ENCODE measurements at regions not wholly inside any gene's neighbourhood (a gene's known extent, or its start where the extent isn't known, plus 50 kb on each side); places are given as distances from the start of the nearest gene placed in this dataset.

DNA sequence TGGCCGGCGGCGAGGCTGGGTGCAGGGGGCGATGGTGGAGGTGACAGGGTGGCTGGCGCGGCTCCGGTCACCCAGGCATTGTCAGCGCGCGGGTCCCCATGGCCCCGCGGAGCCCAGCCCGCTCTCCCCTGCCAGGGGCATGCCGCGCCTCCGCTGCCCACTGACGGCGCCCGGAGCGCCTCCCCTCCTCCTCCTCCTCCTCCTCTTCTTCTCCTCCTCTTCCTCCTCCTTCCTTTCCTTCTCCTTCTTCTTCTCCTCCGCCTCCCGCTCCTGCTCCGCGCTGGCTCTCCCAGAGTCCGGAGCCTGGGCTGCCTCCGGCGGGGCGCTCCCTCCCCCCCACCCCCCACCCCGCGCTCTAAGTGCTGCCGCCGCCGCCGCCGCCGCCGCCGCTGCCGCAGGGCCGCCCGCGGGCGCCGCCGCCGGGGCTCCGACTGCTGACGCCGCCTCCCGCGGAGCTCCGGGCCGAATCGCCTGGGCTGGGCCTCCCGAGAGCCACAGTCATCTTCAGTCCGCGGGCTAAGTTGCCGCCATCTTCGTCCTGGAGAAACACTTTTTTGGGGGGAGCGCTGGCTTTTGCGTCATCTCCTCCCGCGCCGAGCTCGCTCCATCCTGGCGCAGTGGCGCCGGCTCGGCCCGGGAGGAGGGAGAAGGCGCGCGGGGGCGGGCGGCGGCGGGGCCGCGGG lies 348.3 kb downstream of the LIG4 start:
- in situ Hi-C loops (cut with HindIII; ENCODE audit: low sequenced_read_pairs), result no loop called here
- H3K4me3 ChIP-seq (ENCODE audit: low read depth, low read length), result peak overlapping the region; percentile 71
- peak; percentile 9 for DNase-seq (ENCODE audit: low read depth)
- TF ChIP-seq, protein P1, sequence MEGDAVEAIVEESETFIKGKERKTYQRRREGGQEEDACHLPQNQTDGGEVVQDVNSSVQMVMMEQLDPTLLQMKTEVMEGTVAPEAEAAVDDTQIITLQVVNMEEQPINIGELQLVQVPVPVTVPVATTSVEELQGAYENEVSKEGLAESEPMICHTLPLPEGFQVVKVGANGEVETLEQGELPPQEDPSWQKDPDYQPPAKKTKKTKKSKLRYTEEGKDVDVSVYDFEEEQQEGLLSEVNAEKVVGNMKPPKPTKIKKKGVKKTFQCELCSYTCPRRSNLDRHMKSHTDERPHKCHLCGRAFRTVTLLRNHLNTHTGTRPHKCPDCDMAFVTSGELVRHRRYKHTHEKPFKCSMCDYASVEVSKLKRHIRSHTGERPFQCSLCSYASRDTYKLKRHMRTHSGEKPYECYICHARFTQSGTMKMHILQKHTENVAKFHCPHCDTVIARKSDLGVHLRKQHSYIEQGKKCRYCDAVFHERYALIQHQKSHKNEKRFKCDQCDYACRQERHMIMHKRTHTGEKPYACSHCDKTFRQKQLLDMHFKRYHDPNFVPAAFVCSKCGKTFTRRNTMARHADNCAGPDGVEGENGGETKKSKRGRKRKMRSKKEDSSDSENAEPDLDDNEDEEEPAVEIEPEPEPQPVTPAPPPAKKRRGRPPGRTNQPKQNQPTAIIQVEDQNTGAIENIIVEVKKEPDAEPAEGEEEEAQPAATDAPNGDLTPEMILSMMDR (IDR thresholded peaks at IDR 0.05; ENCODE audit: low read depth, low read length, missing control alignments), result no peak

DNA sequence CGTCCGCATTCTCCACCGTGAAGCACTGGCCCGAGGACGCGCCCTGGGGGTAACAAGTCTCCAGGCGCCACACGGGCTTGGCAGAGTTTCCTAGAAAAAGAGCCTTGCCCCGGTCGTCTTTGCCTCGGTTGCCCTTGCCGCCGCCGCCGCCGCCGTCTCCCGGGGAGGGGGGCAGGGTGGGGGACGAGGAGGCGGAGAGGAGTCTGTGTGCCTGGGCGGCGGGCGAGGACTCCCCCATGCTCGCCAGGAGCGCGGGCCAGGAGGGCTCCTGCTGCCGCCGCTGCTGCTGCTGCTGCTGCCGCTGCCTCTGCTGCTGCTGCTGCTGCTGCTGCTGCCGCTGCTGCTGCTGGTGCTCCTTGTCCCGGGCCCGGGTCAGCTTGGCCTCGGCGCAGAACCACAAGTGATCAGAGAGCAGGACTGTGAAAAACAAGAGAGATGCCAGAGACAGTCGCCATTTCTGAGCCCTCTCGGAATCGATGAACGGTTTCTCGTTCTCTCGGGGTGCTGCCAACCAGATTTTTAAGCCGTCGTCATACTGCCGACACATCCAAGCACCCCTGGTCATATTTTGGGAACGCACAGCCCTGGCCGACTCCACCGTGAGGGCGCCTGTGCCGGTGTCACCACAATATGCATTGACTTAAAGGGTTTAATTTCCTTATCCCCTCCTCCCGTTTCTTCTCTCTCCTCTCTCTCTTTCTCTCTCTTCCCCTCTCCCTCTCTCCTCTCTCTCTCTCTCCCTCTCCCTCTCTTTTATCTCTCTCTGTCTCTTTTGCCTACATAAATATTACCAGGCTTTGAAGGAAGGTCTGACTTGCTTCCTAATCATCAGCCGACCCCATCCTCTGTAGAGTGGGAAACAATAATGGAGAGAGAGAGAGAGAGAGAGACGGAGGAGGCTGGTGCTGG lies 349.1 kb downstream of the LIG4 start:
- peak overlapping the region; percentile 71 for H3K4me3 ChIP-seq (ENCODE audit: low read depth, low read length)
- in situ Hi-C loops (cut with HindIII; ENCODE audit: low sequenced_read_pairs), result no loop called here
- TF ChIP-seq, protein P1 (IDR thresholded peaks at IDR 0.05; ENCODE audit: low read depth, low read length, missing control alignments), result no peak
- DNase-seq (ENCODE audit: low read depth), result no peak

DNA sequence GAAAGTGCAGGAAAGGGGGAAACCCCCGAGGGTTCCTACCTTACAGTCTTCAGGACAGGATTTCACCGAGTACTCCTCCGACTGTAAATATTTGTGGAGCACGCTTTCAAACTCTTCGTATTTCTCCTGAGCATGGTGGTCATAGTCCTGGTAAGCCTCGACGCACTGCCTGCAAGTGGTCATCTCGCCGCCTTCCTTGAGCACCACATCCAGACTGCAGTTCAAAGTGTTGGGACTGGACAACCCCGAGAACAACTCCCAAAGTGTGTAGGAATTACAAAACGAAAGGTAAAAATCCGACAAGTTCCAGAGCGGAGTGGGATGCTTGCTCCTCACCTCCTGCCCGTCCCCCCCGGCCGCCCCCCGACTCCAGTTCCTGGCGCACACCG lies 349.7 kb downstream of the LIG4 start:
- TF ChIP-seq, protein P1 (IDR thresholded peaks at IDR 0.05; ENCODE audit: low read depth, low read length, missing control alignments), result no peak
- H3K4me3 ChIP-seq (ENCODE audit: low read depth, low read length), result peak overlapping the region; percentile 71
- DNase-seq (ENCODE audit: low read depth), result no peak
- in situ Hi-C loops (cut with HindIII; ENCODE audit: low sequenced_read_pairs), result no loop called here

DNA sequence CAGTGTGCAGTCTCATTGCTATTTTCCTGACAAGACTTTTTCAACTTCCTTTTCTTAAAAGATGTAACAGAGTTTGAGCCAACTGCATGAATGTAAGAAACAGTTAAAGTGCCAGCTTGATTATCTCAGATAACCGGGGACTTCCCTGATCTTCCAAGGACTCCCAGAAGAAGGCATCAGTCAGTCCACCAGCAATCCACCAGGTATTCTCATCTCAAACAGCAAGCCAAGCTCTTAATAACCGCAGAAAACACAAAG lies 350.1 kb downstream of the LIG4 start:
- in situ Hi-C loops (cut with HindIII; ENCODE audit: low sequenced_read_pairs), result no loop called here
- H3K4me3 ChIP-seq (ENCODE audit: low read depth, low read length), result peak overlapping the region; percentile 71
- DNase-seq (ENCODE audit: low read depth), result no peak
- TF ChIP-seq, protein P1 (IDR thresholded peaks at IDR 0.05; ENCODE audit: low read depth, low read length, missing control alignments), result no peak

DNA sequence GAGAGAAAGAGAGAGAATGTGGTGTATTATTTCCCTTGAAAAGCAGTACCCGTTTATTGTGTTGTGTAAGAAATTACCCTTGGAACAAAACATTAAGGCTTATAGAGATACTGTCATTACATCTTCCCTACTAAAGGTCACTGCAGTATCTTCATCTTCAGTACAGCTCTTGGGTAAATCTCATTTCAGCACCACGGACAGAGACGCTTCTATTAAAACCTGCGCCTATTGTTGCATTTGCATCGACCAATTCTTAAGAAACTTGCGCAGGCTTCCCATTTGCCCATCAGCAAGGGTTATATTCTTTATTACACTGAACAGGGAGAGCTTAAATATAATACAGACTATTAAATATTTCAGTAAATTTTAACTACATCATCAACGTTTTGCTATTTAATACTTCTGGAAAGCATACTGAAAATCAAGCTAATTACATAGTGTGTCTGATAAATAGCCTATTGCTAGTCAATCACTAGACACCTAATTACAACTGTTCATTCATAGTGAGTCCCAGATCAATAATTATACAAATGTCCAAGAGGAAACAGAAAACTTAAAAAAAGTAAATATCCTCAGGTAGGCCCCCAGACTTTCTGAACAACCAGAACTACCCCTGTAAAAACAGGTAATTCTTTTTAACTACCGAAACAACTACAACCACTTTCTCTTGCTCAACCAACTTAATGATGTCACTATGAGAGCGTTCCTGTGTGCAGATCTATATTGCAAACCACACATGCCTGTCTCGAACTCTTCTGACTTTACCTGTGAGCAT lies 350.6 kb downstream of the LIG4 start:
- H3K4me3 ChIP-seq (ENCODE audit: low read depth, low read length), result peak overlapping the region; percentile 71
- TF ChIP-seq, protein P1 (IDR thresholded peaks at IDR 0.05; ENCODE audit: low read depth, low read length, missing control alignments), result no peak
- peak; percentile 79 for DNase-seq (ENCODE audit: low read depth)
- in situ Hi-C loops (cut with HindIII; ENCODE audit: low sequenced_read_pairs), result no loop called here

DNA sequence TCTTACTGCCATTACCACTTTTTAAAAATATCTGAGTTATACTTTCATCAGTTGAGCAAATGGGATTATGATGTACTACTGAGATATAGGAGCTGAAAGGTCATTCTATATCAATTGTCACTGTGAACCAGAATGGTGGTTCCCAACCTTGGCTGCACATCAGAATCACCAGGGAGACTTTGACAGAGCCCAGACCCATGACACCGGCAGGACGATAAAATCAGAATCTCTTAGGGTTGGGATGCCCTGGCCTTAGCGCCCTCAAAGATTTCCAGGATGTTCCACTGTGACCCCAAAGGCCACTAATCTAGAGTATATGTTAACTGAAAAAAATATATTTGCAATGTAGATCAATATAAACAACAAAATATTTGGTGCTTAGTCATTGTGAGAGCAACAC lies 355.1 kb downstream of the LIG4 start:
- in situ Hi-C loops (cut with HindIII; ENCODE audit: low sequenced_read_pairs), result no loop called here
- DNase-seq (ENCODE audit: low read depth), result no peak
- TF ChIP-seq, protein P1 (IDR thresholded peaks at IDR 0.05; ENCODE audit: low read depth, low read length, missing control alignments), result no peak
- no peak overlapping the region for H3K4me3 ChIP-seq (ENCODE audit: low read depth, low read length)

Measured in astrocyte of the cerebellum (primary cell).